T-helper 22 cell (primary cell): ENCODE measurements at regions not wholly inside any gene's neighbourhood (a gene's known extent, or its start where the extent isn't known, plus 50 kb on each side); places are given as distances from the start of the nearest gene placed in this dataset.

Experiments used
- DNase-seq: peaks from one replicate; pipeline ENCODE4 v3.0.0-alpha.2; 2020; ENCODE audit warnings: low read depth

DNA sequence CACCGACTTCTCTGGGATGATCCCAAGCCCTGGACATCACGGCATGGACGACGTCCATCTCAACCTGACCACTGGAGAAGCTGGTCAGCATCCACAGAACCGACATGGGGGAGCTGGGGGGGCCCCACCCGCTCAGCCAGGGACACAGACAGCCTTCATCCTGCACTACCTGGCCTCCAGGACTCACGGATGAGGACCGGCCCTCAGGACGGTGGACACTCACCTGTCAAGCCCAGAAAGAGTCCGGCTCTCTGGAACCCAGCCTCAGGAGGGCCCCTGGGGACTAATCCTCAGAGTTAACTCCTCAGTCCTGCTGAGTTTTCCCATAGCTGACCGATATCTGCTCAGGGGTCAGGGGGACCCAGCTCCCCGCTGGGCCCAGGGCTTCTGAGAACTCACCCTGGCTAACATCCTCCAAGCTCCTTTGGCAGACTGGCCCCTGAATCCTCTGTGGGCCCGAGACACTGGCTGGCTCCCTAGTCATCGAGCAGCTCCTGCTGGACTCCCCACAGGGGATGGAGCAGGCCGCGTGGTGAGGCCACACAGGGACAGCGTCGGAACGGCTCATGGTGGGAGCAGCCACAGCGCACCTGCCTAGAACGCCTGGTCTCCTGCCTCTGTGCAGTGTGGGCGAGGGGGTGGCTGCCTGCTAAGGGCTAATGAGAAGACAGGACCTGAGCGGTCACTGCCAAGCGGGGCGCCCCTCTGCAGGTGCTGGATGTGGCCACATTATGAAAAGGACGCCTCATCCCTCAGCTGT is 649.2 kb downstream of the BRD1 start:
- no peak for DNase-seq

DNA sequence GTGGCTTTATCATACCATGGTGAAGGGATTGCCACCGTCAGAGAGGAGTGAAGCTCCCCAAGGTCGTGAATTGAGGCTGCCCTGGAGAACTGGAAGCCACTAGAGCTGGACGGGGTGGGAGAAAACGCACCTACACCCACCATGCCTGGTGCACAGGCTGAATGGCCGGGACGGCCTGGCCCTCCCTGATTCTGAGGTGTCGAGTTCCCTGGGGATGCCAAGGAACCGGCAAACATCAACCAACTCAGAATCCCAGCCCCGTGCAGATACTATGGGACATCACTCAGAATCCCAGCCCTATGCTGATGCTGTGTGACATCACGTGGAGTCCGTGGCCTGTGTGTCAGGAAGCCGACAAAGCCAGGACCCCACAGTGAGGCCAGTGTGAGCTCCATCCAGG is 650.0 kb downstream of the BRD1 start:
- no peak for DNase-seq

DNA sequence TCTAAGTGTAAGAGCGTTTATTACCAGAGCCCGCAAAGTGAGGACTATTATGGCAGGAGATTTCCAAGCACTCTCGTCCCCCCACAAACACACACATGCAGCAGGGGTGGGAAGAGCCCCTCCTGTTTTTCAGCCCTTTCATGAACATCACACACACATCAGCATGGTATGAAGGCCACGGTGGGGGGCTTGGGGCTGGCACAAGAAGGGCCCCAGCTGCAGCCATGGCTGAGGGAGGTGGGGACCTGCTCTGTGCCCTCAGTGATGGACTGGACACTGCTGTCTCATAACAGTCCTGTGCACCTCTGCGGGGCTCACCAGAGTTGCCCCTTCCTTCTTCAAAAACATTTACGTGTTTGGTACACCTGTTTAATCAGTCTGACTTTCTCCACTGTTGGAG is 650.7 kb downstream of the BRD1 start:
- DNase-seq = no peak

DNA sequence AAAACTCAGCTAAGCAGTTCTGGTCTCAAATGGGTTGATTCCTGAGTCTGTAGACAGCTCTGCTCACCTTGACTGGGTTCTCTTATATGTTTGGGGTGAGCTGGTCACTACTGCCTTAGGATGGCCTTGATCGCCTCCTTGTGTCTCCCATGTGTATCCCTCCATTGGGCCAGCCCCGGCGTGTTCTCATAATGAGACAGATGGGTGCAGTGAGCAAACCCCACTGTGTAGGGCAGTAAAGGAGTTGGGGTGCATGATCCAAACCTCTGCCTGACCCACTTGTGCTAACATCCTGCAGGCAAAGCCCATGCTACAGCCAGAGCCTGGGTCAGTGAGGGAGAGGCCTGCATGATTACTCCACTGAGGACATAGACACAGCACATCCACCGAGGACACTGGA is 657.6 kb downstream of the BRD1 start:
- no peak for DNase-seq

DNA sequence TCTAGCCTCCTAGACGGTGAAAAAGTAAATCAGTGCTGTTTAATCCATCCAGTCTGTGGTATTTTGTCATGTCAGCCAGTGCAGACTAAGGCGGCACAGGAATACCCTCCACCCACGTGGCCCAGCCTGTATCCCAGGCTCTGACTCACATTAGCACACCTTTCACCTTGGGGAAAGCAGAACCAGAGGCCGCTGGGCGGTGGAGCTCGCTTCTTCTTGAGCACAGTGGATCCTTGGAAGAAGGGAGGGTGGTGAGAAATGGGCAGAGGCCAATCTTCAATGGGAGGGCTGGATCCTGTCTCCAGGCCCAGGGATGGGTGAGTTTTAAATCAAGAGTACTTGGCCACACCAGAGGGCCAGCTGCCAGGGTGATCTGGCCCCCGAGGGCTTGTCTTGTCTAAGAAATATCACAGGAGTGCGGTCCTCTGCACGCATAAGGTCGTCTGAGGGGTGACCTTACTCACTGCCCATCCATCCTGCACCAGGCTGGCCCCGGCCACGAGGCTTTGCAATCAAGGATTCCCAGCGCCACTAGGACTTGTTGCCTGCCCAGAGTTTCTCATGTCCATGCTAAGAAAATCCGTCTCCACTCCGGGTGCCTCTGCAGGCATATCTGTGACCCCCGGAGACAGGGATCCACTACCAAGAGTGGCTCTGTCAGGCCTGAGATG is 658.5 kb downstream of the BRD1 start:
- DNase-seq = no peak

DNA sequence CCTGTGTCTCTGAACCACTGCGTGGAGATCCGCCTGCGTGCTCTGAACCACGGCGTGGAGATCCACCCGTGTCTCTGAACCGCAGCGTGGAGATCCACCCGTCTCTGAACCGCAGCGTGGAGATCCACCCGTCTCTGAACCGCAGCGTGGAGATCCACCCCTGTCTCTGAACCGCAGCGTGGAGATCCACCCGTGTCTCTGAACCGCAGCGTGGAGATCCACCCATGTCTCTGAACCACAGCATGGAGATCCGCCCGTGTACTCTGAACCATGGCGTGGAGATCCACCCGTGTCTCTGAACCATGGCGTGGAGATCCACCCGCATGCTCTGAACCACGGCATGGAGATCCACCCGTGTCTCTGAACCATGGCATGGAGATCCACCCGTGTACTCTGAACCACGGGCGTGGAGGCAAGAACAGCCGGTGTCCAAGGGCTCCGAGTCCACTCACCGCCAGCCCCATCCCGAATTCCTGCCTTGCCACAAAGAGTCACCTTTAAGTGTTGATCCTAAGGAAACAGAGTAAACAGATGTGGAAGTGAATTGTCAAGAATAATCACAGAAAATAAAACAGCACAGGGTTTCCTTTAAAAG is 659.4 kb downstream of the BRD1 start:
- no peak for DNase-seq

DNA sequence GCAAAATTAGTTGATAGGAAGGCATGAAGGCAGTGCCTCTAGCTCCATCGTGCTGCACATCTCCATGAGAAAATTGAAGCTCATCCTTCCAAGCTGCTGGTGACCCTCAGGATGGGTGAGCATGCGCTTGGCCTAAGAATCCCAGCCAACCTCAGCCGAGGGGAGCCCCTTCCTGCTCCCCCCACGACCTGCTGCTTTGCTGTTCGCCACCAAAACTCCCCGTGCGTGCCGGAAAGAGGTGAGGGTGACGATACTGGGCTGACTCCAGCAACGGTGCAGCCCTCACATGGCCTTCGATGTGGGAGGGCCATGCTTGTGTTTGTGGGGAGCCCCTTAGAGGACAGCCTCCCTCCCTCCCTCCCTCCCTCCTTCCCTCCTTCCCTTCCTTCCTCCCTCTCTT is 660.9 kb downstream of the BRD1 start:
- DNase-seq = no peak

DNA sequence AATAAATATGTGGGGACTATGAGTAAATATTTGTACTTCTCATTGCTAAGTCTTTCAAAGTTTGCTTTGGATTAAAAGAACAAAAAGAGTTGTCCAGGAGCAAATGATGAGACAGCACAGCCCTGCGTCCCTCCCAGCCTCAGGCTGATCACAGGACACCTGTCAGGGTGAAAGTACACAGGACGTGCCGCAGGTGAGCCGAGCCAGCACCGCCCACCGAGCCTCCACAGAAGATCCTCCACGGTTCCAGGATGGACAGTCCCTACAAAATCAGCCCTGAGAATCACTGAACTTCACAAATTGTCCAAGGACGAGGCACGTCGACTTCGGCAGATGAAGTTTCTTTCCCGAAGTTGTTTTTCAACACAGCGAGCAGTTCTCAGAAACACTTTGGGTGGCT is 661.5 kb downstream of the BRD1 start:
- DNase-seq = no peak

DNA sequence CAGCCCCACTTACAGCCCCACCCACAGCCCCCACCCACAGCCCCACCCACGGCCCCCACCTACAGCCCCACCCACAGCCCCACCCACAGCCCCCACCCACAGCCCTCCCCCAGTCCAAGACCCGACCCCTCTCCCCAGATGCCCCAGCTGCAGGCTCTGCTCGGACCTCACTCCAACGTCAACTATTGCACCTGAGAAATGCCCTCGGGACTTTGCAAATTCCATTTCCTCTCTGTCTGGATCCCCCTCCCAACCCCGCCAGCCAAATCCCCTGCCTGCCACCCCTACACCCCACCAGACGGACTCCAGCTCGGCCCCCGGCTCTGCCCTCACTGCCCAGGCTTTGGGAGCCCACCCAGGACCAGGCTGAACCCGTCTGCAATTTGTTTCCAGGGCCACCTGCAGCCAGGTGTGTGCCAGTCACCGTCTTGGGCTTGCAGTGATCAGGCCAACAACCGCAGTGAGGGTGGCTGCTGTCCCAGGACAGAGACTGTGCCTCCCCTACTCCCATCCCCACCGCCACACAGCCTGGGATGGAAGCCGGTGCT is 662.8 kb downstream of the BRD1 start:
- DNase-seq = no peak

DNA sequence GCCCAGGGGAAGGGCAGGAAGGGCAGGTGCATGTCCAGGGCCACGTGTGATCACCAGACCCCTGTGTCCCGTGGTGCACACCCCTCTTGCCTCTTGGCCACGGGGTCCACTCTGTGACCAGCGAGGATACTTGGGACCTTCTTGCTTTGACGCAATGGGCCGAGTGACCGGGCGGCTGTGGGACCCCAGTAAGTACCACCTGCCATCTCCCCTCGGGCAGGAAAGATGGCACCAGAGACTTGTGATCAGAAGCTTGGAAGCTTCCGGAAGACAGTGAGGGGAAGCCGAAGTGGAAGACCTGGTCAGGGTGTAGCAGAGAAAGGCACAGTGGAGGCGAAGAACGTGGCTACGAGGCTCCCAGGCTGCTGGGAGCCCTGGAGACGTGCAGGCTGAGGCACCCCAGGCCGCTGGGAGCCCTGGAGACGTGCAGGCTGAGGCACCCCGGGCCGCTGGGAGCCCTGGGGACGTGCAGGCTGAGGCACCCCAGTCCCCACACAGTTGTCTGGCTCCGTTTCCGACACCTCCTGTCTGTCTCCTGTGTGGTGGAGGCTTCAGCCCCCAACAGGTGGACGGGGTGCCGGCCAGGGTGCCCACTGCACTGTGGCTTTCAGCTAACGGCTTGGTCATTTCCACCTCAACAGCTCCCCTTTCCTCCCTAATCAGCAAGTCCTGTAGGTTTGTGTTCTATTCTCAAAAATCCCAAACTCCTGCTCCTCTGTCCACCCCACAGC is 663.5 kb downstream of the BRD1 start:
- no peak for DNase-seq

DNA sequence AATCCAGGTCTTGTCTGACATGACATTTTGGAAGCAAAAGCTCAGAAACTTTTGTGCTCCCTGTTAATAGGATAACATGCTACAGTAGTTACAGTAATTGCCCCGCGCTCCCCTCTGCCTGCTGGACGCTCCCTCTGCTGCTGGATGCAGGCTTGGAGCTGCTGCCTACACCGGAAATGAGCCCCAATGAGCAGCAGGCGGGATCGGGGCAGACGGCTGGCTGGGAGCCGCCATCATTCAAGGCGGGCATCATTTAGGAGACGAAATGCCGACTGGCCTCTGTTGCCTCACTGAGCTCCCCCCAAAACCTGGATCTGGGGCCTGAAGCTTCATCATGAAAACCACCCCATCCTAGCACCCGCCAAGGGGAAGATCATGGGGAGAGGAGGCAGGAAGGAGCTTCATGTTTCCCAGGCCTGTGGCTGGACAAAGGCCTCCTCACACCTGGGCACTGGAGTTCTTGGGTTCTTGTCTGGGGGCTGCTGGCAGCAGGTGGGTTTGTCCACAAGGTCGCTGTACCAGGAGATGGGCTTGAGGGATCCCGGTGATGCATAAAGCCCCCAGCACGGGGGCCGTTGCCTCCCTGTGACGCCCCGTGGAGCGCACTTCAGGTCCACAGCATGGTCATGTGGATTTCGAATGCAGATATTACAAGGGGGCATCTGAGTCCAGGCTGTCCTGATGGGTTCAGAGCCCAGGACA is 664.3 kb downstream of the BRD1 start:
- DNase-seq = no peak

DNA sequence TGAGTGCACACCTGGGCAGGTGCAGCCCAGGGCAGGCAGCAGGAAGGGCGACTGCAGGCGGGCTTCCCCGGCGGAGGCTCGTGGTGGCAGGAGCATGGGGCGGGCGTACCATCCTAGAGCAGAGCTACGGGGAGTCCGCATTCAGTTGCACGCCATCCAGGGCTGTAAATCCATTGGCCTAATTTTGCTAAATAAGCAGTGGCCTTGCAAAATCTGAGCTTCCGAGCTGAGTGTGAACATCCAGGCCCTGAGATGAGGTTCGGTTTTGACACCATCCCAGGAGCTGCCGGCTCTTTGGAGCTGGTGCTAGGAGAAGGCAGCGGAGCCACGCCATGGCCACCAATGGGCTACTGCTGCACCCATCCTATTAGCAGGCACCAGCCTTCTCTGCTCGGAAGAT is 664.8 kb downstream of the BRD1 start:
- DNase-seq = no peak

DNA sequence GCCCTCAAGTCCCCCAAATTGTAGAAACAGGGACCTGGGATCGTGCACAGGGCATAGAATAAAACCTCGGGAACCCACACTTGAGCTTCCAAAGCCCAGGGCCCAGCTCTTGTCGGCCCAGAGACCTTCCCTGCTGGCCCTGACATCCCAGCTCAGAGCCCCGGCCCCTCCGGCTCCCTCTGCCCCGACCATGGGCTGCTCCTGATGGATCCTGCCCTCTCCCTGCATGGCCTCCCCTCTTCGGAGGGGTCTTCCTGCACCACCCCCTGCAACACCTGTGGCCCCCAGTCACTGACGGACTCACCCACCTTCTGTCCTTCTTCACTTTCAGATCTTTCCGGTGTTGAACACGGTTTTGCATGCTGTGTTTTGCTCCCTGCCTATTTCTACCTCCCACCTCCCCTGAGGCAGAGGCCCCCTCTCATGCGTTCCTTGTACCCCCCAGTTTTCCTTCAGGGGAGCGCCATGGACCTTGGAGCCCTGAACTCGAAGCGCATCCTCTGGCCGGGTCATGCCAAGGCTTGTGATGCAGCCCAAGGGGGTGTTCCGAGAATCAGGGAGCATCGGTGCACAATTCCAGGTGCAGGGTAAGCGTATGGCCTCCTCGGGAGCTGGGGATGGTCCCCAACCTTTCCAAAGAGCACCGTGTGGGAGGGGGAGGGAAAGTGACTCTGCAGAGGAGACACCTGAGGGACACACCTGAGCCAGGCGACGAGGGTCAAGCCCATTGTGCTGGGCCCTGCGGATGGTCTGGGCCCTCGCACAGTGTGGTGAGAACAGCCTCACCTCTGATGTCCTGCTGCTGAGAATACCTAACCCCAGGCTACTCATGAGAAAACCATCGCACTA is 666.4 kb downstream of the BRD1 start:
- no peak for DNase-seq

DNA sequence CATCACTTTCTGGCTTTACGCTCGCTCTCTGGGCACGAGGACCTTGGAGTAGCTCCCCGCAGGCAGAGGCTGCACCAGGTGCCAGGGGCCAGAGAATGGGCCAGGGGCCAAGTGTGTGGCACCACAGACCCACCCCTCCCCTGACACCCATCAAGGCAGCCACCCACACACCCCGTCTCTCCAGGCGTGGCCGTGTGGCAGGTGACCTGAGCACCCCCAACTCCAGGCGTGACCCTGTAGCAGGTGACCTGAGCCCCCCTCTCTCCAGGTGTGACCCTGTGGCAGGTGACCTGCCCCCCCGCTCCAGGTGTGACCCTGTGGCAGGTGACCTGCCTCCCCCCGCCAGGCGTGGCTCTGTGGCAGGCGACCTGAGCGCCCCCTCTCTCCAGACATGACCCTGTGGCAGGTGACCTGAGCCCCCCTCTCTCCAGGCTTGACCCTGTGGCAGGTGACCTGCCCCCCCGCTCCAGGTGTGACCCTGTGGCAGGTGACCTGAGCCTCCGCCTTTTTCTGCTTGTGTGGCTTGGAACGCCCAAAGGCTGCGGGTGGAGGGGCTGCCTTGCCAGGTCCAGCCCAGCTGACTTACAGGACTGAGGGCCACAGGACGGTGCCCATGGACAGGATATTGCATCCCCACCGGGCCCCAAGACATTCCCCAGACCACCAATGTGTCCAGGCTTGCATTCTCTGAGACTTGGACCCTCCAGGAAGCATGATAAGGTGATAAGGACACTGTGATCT is 667.2 kb downstream of the BRD1 start:
- no peak for DNase-seq

DNA sequence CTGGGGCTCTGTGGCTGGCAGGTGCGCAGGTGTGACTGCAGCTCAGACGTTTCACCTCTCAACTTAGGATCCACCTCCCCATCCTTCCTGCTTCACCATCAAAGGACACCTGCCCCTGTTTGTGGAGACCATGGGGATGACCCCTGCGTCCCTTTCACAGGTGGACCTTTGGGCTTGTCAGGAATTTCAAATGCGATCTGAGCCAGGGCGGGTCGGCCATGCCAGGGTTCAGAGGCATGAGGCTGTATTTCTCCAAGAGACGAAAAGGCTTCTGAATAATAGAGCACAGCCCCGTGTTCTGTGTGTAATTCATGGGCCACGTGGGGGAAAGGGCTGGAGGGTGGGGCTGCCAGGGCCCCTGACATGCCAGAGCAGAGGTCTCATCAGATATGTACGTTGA is 668.0 kb downstream of the BRD1 start:
- DNase-seq = no peak

DNA sequence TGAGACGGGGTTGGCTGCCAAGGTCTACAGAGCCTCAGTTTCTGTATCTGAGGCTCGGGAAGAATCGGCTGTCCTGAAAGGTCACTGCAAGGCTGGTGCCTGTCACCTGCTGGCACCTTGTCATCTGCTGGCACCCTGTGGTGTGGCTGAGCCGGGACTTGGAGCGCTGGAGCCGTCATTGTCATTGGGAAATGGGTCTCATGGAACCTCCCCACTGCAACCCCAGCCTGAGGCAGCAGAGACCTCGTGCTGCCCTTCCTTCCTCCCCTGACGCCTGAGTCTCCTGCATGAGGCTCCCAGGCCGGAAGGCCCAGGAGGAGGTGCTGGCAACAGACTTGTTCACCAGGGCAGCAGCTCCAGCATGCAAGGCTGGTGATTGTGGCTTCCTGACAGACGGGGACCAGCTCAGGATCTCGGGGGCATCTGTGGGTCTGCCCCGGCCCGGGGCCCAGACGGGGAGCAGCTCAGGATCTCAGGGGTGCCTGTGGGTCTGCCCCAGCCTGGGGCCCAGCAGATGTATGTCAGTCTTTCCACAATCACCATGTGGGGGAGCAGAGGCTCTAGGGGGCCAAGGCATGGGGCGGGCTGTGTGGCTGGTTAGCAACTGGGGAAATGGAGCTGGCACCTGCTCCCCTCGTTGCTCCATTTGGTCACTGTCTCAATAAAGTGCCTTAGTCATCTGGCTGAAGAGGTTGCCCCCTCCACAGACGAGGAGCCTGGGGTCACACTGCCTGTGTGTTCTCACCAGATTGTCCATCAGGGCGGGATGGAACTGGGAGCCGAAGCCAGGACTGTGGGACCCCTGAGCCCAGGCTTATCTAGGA is 668.7 kb downstream of the BRD1 start:
- no peak for DNase-seq

DNA sequence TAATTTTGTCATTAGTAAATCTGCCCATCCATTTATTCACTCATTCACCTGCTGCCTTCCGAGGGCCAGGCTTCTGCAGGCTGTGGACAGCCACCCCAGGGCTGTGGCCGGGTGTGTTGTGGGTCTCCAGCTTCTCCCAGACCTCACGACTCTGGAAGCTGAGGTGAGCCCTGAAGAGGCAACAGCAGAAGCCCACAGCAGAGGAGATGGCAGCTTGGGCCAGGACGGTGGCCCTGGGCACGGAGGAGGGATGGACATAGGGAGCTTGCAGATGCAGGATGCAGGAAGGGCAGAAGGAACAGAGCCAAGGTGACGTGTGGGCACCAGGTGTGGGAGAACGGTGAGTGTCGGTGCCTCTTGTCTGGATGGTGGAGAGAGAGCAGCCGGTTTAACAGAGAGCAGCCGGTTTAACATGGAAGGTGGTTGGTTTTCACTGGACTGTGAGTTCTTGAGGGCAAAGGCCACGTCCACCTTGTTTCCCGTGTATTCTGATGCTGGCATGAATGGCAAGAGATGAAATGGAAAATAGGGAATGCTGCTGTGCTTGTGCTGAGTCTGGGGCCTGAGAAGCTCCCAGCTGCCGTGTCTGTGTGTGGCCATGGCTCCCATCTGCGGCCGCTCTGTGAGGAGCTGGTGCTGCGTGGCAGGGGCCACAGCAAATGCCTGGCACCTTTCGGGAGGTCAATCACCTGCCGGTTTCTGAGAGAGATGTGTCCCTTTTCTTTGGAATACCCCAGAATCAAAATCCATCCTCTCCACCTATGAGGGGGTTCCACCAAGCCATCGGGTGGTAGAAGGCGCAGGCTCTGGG is 669.9 kb downstream of the BRD1 start:
- no peak for DNase-seq

DNA sequence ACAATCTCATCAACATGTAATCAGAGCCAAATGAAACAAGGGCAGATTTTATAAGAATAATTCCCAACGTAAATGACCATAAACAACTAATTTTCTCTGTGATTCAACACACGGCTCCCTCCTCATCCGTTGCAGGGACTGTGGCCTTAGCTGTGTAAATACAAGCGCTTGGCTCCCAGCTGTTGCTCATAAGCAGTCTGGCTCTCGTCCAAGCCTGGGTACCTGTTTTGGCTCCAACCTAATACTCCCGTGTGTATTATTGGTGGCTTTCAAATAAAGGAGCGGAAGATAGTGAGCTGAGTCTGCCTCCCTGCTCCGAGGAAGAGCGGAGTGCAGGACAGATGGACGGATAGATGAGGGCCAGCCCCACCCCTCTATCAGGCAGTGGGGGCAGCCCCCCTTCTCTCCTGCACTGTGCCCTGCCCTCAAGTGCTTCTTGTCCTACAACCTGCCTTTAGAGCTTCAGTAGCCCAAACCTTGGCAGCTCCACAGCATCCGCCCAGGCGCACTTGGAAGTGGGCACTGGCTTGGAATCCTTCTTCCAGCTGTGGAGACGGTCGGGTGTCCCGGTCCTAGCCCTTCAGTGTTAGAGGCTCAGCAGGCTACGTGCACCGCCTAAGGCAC is 670.9 kb downstream of the BRD1 start:
- no peak for DNase-seq
